LNCaP clone FGC (cell line): ENCODE measurements at regions not wholly inside any gene's neighbourhood (a gene's known extent, or its start where the extent isn't known, plus 50 kb on each side); places are given as distances from the start of the nearest gene placed in this dataset.
"Not testable (repeated sequence)": the region's sequence is repeated elsewhere in the genome, so short reads cannot be mapped to it uniquely, and the experiment has no call there.

Source experiments
- DNase-seq: peaks from one replicate; pipeline ENCODE4 v3.0.0-alpha.2; 2011; ENCODE audit warnings: low read depth
- H3K4me3 ChIP-seq: 2 replicates; pipeline ENCODE4 v1.5.1; 2011; ENCODE audit warnings: mild to moderate bottlenecking, low read depth, low read length, control low read depth
- TF ChIP-seq, protein P1 (sequence below): IDR thresholded peaks from 2 replicates; pipeline ENCODE4 v1.5.1; 2012; ENCODE audit warnings: mild to moderate bottlenecking; ENCODE audit not compliant: control insufficient read depth, insufficient read depth; ENCODE audit errors: extremely low read depth

- H3K4me3 ChIP-seq: no peak overlapping the region
- DNase-seq: no peak
- TF ChIP-seq, protein P1, sequence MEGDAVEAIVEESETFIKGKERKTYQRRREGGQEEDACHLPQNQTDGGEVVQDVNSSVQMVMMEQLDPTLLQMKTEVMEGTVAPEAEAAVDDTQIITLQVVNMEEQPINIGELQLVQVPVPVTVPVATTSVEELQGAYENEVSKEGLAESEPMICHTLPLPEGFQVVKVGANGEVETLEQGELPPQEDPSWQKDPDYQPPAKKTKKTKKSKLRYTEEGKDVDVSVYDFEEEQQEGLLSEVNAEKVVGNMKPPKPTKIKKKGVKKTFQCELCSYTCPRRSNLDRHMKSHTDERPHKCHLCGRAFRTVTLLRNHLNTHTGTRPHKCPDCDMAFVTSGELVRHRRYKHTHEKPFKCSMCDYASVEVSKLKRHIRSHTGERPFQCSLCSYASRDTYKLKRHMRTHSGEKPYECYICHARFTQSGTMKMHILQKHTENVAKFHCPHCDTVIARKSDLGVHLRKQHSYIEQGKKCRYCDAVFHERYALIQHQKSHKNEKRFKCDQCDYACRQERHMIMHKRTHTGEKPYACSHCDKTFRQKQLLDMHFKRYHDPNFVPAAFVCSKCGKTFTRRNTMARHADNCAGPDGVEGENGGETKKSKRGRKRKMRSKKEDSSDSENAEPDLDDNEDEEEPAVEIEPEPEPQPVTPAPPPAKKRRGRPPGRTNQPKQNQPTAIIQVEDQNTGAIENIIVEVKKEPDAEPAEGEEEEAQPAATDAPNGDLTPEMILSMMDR: no peak
Observed at GRCh38 chr3:174547801-174548435, 311.2 kb upstream of the NAALADL2 start.

GRCh38 chr3:174548841-174549623 lies 310.1 kb upstream of the NAALADL2 start:
- no peak overlapping the region for H3K4me3 ChIP-seq
- no peak for DNase-seq
- TF ChIP-seq, protein P1: no peak

DNA sequence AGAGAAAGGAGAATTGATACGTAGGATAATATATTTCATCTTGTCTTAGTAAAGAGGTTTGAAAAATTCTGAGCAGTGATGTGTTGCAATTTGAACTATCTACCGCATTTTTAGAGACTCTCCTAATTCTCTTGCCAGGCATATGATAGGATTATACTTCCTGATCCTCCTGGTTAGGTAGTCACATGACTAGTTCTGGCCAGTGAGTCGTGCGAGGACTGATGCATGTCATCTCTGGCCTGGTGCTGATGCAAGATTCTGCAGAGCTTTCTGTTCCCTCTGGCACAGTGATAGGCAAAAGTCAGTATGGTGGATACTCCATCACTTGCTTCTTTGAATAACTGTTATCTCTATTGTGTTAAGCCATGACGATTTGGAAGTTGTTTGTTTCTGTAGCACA lies 277.6 kb upstream of the NAALADL2 start:
- TF ChIP-seq, protein P1: no peak
- DNase-seq: no peak
- no peak overlapping the region for H3K4me3 ChIP-seq

DNA sequence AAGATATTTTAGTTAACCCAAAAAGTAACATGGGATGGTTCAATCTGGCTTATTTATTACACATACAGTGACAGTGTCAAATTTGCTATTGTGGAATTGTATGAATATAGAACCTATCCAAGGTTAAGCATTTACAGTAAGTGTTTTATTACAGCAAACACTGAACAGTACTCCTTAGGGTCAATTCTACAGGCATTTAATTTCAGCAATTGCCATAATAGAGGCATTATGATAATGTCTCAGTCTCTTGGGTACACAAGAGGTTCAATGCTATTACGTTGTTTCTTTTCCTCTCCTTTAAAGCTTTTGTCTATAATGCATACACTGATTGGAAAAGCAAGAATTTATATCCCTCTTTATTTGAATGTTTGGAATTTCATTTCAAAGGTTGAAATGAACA lies 275.7 kb upstream of the NAALADL2 start:
- TF ChIP-seq, protein P1: no peak
- no peak for DNase-seq

DNA sequence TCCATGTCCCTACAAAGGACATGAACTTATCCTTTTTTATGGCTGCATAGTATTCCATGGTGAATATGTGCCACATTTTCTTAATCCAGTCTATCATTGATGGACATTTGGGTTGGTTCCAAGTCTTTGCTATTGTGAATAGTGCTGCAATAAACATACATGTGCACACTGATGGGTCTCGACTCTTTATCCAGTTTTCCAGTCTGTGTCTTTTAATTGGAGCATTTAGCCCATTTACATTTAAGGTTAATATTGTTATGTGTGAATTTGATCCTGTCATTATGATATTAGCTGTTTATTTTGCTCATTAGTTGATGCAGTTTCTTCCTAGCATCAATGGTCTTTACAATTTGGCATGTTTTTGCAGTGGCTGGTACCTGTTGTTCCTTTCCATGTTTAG lies 272.0 kb upstream of the NAALADL2 start:
- not testable (repeated sequence) for DNase-seq, H3K4me3 ChIP-seq

More for the DNA sequence above, 275.7 kb upstream of the NAALADL2 start:
- H3K4me3 ChIP-seq: no peak overlapping the region

DNA sequence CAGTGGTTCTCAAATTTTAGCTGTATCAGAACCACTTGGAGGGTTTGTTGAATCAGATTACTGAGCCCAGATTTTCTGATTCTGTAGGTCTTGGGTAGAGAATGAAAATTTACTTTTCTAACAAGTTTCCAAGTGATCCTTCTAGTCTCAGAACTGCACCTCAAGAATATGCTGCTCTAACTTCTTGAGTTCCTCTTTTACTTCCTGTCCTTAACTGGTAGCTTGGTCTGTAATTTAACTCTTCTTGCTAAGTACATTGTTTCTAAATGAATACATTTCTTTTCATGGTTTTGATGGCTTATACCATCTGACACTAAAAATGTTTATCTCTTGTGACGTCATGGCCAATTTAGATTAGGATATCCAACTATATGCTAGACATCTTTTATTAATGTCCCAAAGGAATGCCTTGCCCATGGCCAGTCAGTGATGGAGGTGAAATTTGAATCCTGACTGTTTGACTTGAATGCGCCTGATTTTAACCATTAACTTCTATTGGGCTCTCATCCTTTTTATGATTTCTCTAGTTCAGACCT lies 262.6 kb upstream of the NAALADL2 start:
- TF ChIP-seq, protein P1: no peak
- no peak for DNase-seq
- no peak overlapping the region for H3K4me3 ChIP-seq

- TF ChIP-seq, protein P1: no peak
- DNase-seq: no peak
- H3K4me3 ChIP-seq: no peak overlapping the region
Observed at GRCh38 chr3:174598885-174599439, 260.2 kb upstream of the NAALADL2 start.
